ENCODE measurements at regions not wholly inside any gene's neighbourhood (a gene's known extent, or its start where the extent isn't known, plus 50 kb on each side); places are given as distances from the start of the nearest gene placed in this dataset.

- no peak for TF ChIP-seq CTCF (optimal IDR thresholded peaks at IDR 0.05 in 1 of 3, IDR thresholded peaks at IDR 0.05 in 1 of 3, conservative IDR thresholded peaks at IDR 0.05 in 1 of 3; ENCODE audit: extremely low read depth in 1 of 3, insufficient read depth in 2 of 3, low read length in 3 of 3)
- TF ChIP-seq EZH2 (IDR thresholded peaks at IDR 0.05; ENCODE audit: low read length): no peak
Observed at GRCh38 chr2:42902939-42903709, 110.7 kb upstream of the HAAO start.

Data from keratinocyte (primary cell).